ENCODE measurements at regions not wholly inside any gene's neighbourhood (a gene's known extent, or its start where the extent isn't known, plus 50 kb on each side); places are given as distances from the start of the nearest gene placed in this dataset.

DNA sequence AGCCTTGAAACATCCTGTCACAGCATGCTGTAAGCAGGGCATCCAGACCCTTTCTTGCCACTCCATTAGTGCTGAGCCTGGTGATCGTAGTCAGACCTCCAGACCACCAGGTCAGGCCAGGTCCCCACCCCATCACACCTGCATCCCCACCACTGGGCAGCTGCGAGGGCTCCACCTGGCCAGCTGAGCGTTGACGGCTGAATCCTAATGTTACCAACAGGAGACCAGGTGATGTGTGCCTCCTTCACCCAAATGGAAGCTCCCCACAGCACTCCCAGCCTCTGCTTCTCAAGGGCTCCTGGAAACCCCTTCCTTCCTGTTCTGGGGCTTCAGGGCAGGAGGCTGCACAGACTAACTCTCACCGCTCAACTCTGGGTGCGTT, 189.4 kb downstream of the C16orf95 start:
- no peak for TF ChIP-seq CTCF (IDR thresholded peaks at IDR 0.05)
- TF ChIP-seq POLR2A (IDR thresholded peaks at IDR 0.05), result no peak

Measured in heart left ventricle (tissue), 13 donors.